B cell (primary cell): ENCODE measurements at regions not wholly inside any gene's neighbourhood (a gene's known extent, or its start where the extent isn't known, plus 50 kb on each side); places are given as distances from the start of the nearest gene placed in this dataset.

Experiments used
- ATAC-seq: fragments of 200-7000 bp; cut with Tn5 transposase; one replicate; pipeline ENCODE4 v1.10.0; 2021; ENCODE audit warnings: low read depth, mild to moderate bottlenecking, moderate number of reproducible peaks, moderate library complexity
- CTCF ChIA-PET: fragments of 350-600 bp; sonication (Branson Sonifier 250); formaldehyde crosslinking; loops from one replicate; lab custom pipeline; 2021; ENCODE audit warnings: antibody characterized with exemption, inconsistent platforms; lab: Charles Lee
- POLR2A ChIA-PET: fragments of 350-600 bp; sonication (Branson Sonifier 250); formaldehyde crosslinking; loops from one replicate; lab custom pipeline; 2021; ENCODE audit warnings: antibody characterized with exemption; lab: Charles Lee
- DNase-seq: peaks from one replicate; pipeline ENCODE4 v3.0.0; 2013
- H2AFZ ChIP-seq: 2 replicates; pipeline ENCODE4 v1.6.1; 2012; ENCODE audit warnings: mild to moderate bottlenecking, low read depth, low read length; ENCODE audit not compliant: insufficient read depth, poor library complexity, severe bottlenecking
- H3K27ac ChIP-seq, 2 donors: 1 replicate in 1 of 2; 2 replicates in 1 of 2; pipeline ENCODE4 v1.5.1; 2012 to 2013; ENCODE audit warnings: low read length in 2 of 2, mild to moderate bottlenecking in 2 of 2, moderate library complexity in 1 of 2
- H3K27me3 ChIP-seq, 4 experiments: fragments of 200-600 bp in 1 of 4; sonication (generic) in 1 of 4; replicated peaks in 1 of 4; 1 replicate in 2 of 4; 2 replicates in 2 of 4; pipeline versions ENCODE4 v1.6.1 to v1.7.0; 2013 to 2016; ENCODE audit warnings: low read length in 3 of 4, mild to moderate bottlenecking in 2 of 4, mixed read lengths in 1 of 4, moderate library complexity in 1 of 4; ENCODE audit not compliant: insufficient read depth in 4 of 4, control insufficient read depth in 3 of 4; ENCODE audit errors: control extremely low read depth in 1 of 4
- H3K36me3 ChIP-seq, 2 experiments: replicated peaks in 1 of 2; 1 replicate in 1 of 2; 2 replicates in 1 of 2; pipeline versions ENCODE4 v1.6.1 to v1.7.1; 2013; ENCODE audit warnings: low read length in 1 of 2; ENCODE audit not compliant: insufficient read depth in 2 of 2, control insufficient read depth in 1 of 2; ENCODE audit errors: control extremely low read depth in 1 of 2, extremely low read depth in 1 of 2
- H3K4me1 ChIP-seq, 2 donors: fragments of 200-600 bp in 1 of 2; sonication (generic) in 1 of 2; 1 replicate in 1 of 2; 2 replicates in 1 of 2; pipeline versions ENCODE4 v1.5.1 to v1.6.1; 2013 to 2017; ENCODE audit warnings: low read length in 2 of 2; ENCODE audit not compliant: control insufficient read depth in 2 of 2, insufficient read depth in 2 of 2
- H3K4me2 ChIP-seq: replicated peaks from 2 replicates; pipeline ENCODE3; 2012; ENCODE audit warnings: mild to moderate bottlenecking, low read depth, low read length; ENCODE audit not compliant: poor library complexity, severe bottlenecking
- H3K4me3 ChIP-seq, 5 experiments: fragments of 200-600 bp in 1 of 5; sonication (generic) in 1 of 5; 1 replicate in 3 of 5; 2 replicates in 2 of 5; pipeline versions ENCODE4 v1.5.1 to v1.7.0; 2011 to 2016; ENCODE audit warnings: low read length in 4 of 5, mild to moderate bottlenecking in 4 of 5, low read depth in 2 of 5, control low read depth in 1 of 5, moderate library complexity in 1 of 5; ENCODE audit not compliant: insufficient read depth in 1 of 5; ENCODE audit errors: control extremely low read depth in 1 of 5, extremely low read depth in 1 of 5
- H3K79me2 ChIP-seq: fragments of 200-600 bp; sonication (generic); one replicate; pipeline ENCODE4 v1.6.0; 2016; ENCODE audit warnings: low read length; ENCODE audit not compliant: control insufficient read depth, insufficient read depth
- H3K9ac ChIP-seq: fragments of 200-600 bp; sonication (generic); 2 replicates; pipeline ENCODE4 v1.6.1; 2017; ENCODE audit warnings: mild to moderate bottlenecking, low read length, moderate library complexity
- H3K9me3 ChIP-seq, 3 donors: one replicate each; pipeline versions ENCODE4 v1.6.1 to v1.7.1; 2013; ENCODE audit warnings: low read length in 2 of 3; ENCODE audit not compliant: control insufficient read depth in 2 of 3, insufficient read depth in 1 of 3; ENCODE audit errors: control extremely low read depth in 1 of 3
- H4K20me1 ChIP-seq: 2 replicates; pipeline ENCODE4 v1.6.0; 2012; ENCODE audit warnings: mild to moderate bottlenecking, low read length; ENCODE audit not compliant: insufficient read depth, control insufficient read depth, poor library complexity, severe bottlenecking
- H3K27ac Mint-ChIP-seq: one replicate; pipeline ENCODE4 v1.8.0; 2021; ENCODE audit warnings: mixed read lengths
- H3K27me3 Mint-ChIP-seq: one replicate; pipeline ENCODE4 v1.8.0; 2021; ENCODE audit warnings: mixed read lengths
- H3K4me1 Mint-ChIP-seq: one replicate; pipeline ENCODE4 v1.8.0; 2021; ENCODE audit warnings: mixed read lengths
- H3K4me3 Mint-ChIP-seq: one replicate; pipeline ENCODE4 v1.8.0; 2021; ENCODE audit warnings: mixed read lengths
- H3K9me3 Mint-ChIP-seq: one replicate; pipeline ENCODE4 v1.8.0; 2022; ENCODE audit warnings: mixed read lengths; ENCODE audit not compliant: insufficient read depth
- CTCF ChIP-seq: fragments of 200-600 bp; IDR thresholded peaks from one replicate; pipeline ENCODE4 v1.8.0; 2022; ENCODE audit warnings: antibody characterized with exemption, mild to moderate bottlenecking
- EZH2 ChIP-seq: IDR thresholded peaks from 2 replicates; pipeline ENCODE4 v1.6.1; 2012; ENCODE audit warnings: borderline replicate concordance, low read depth, mild to moderate bottlenecking, moderate library complexity, low read length; ENCODE audit not compliant: insufficient read depth, poor library complexity, severe bottlenecking
- WGBS: methylation state at CpG from one replicate; pipeline ENCODE4 v1.1.5; 2013; ENCODE audit warnings: missing lambda C conversion rate; ENCODE audit not compliant: insufficient coverage; 5-methylcytosine and 5-hydroxymethylcytosine counted together
- intact Hi-C: fragments of 100-400 bp; cut with micrococcal nuclease; formaldehyde crosslinking; loops from one replicate; pipeline ENCODE4 v1.10.0; 2022

GRCh38 chr12:67788118-67788517 lies 139.6 kb downstream of the DYRK2 start:
- Histone ChIP-seq H2AFZ (no peak overlapping the region), H3K4me3 (no peak overlapping the region), H3K79me2 (no peaks in the 10 kb centered on the region), H3K36me3 (no peaks in the 10 kb centered on the region), H3K4me2 (no peak overlapping the region), H4K20me1 (no peaks in the 10 kb centered on the region), H3K9ac (no peak overlapping the region), H3K27ac (no peak overlapping the region), H3K9me3 (peaks cover 0 to 8% (median 0%) of the 10 kb centered on the region in 3 donors), H3K4me1 (peaks cover 8 to 22% of the 10 kb centered on the region in 2 donors), H3K27me3 (no peaks in the 10 kb centered on the region)
- ChIA-PET POLR2A (no interaction called here), CTCF (interaction anchor here (0.7 kb wide), 1 partner anchor 19 kb away, joined by 4 read pairs; no protein-coding TSS in a partner anchor)
- Mint-ChIP-seq H3K9me3 (no peaks in the 10 kb centered on the region), H3K27ac (no peak overlapping the region), H3K4me3 (no peak overlapping the region), H3K27me3 (no peaks in the 10 kb centered on the region), H3K4me1 (peaks cover 27% of the 10 kb centered on the region)
- no peak for TF ChIP-seq CTCF
- TF ChIP-seq EZH2: no peak
- no peak for ATAC-seq
- no CpG with 5 or more reads among the region's 5 CpGs for WGBS
- intact Hi-C loops: no loop called here
- no peak for DNase-seq

DNA sequence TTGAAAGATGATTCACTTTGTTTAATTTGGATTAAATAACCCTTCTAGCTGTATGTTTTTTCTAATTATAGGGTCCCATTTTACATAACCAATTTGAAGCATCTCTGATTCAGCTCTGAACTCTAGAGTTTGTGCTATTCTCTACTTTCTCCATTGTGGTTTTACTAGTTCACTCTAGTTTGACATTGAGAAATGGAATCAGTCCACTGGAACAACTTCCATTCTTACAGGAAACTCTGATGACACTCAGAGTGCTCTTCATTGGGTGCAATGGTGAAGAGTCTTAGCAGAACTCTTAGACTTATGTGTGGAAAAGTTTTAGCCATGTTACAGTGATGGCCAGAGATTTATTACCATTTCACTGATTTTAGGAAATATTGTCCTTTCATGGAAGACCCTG lies 140.7 kb downstream of the DYRK2 start:
- ATAC-seq (no peak), DNase-seq (no peak)
- Histone ChIP-seq H3K4me1 (peaks cover 4 to 16% of the 10 kb centered on the region in 2 donors), H3K4me2 (no peak overlapping the region), H4K20me1 (no peaks in the 10 kb centered on the region), H3K4me3 (no peak overlapping the region), H2AFZ (no peak overlapping the region), H3K27ac (no peak overlapping the region), H3K36me3 (no peaks in the 10 kb centered on the region), H3K79me2 (no peaks in the 10 kb centered on the region), H3K27me3 (no peaks in the 10 kb centered on the region), H3K9me3 (peaks cover 0 to 8% (median 0%) of the 10 kb centered on the region in 3 donors), H3K9ac (no peak overlapping the region)
- Mint-ChIP-seq H3K27me3 (no peaks in the 10 kb centered on the region), H3K9me3 (no peaks in the 10 kb centered on the region), H3K4me1 (peaks cover 20% of the 10 kb centered on the region), H3K27ac (no peak overlapping the region), H3K4me3 (no peak overlapping the region)
- no peak for TF ChIP-seq CTCF
- no peak for TF ChIP-seq EZH2
- intact Hi-C loops: no loop called here
- POLR2A ChIA-PET: no interaction called here
- CTCF ChIA-PET: interaction anchor here (0.6 kb wide), 1 partner anchor 545 kb away, joined by 3 read pairs; no protein-coding TSS in a partner anchor
